HT1080 (cell line): ENCODE measurements at regions not wholly inside any gene's neighbourhood (a gene's known extent, or its start where the extent isn't known, plus 50 kb on each side); places are given as distances from the start of the nearest gene placed in this dataset.
A peak's percentile ranks its signal among the peaks of the same experiment; 100 is the strongest.

Source experiments
- DNase-seq: peaks from one replicate; pipeline ENCODE4 v3.0.0-alpha.2; 2015; ENCODE audit warnings: low read depth

- no peak for DNase-seq
Measured at GRCh38 chr3:132236701-132237651, 80.2 kb upstream of the ACP3 start.

GRCh38 chr3:132237652-132238032, 79.6 kb upstream of the ACP3 start:
- DNase-seq = no peak

- no peak for DNase-seq
Measured at GRCh38 chr3:132239587-132239986, 77.6 kb upstream of the ACP3 start.

- DNase-seq = no peak
Measured at GRCh38 chr3:132241776-132242514, 75.3 kb upstream of the ACP3 start.

GRCh38 chr3:132242790-132243189, 74.4 kb upstream of the ACP3 start:
- no peak for DNase-seq

GRCh38 chr3:132245552-132246142, 71.6 kb upstream of the ACP3 start:
- DNase-seq = no peak

GRCh38 chr3:132246212-132246611, 71.0 kb upstream of the ACP3 start:
- no peak for DNase-seq

GRCh38 chr3:132247211-132247610, 70.0 kb upstream of the ACP3 start:
- DNase-seq = no peak

GRCh38 chr3:132248490-132248889, 68.7 kb upstream of the ACP3 start:
- no peak for DNase-seq

GRCh38 chr3:132253262-132253878, 63.8 kb upstream of the ACP3 start:
- DNase-seq = peak; percentile 56

GRCh38 chr3:132254076-132254755, 63.0 kb upstream of the ACP3 start:
- DNase-seq = no peak

- DNase-seq = peak; percentile 61
Measured at GRCh38 chr3:132255041-132255745, 62.0 kb upstream of the ACP3 start.

- peak; percentile 65 for DNase-seq
Measured at GRCh38 chr3:132256989-132257388, 60.2 kb upstream of the ACP3 start.

- DNase-seq = no peak
Measured at GRCh38 chr3:132261506-132261905, 55.7 kb upstream of the ACP3 start.

GRCh38 chr3:132262305-132262704, 54.9 kb upstream of the ACP3 start:
- no peak for DNase-seq

- no peak for DNase-seq
Measured at GRCh38 chr3:132262956-132263355, 54.3 kb upstream of the ACP3 start.

- no peak for DNase-seq
Measured at GRCh38 chr3:132265028-132265427, 52.2 kb upstream of the ACP3 start.

- no peak for DNase-seq
Measured at GRCh38 chr3:132265488-132265887, 51.7 kb upstream of the ACP3 start.

- DNase-seq = no peak
Measured at GRCh38 chr3:132267391-132267993, 49.7 kb upstream of the ACP3 start.
